SU-DHL-6 (cell line): ENCODE measurements at regions not wholly inside any gene's neighbourhood (a gene's known extent, or its start where the extent isn't known, plus 50 kb on each side); places are given as distances from the start of the nearest gene placed in this dataset.

ENCODE experiments used
- EZH2phosphoT487 ChIP-seq: fragments of 200-600 bp; sonication (generic), shearing (Covaris generic); conservative IDR thresholded peaks from 2 replicates; pipeline ENCODE4 v1.6.1; 2018; ENCODE audit warnings: mild to moderate bottlenecking, antibody characterized with exemption, low read length, moderate library complexity, mixed read lengths
- TF ChIP-seq, protein P1 (sequence below): fragments of 200-600 bp; sonication (generic); IDR thresholded peaks from one replicate; pipeline ENCODE4 v1.5.1; 2017; ENCODE audit warnings: antibody characterized with exemption, mild to moderate bottlenecking, low read length, moderate library complexity; ENCODE audit not compliant: insufficient read depth, poor library complexity, severe bottlenecking

DNA sequence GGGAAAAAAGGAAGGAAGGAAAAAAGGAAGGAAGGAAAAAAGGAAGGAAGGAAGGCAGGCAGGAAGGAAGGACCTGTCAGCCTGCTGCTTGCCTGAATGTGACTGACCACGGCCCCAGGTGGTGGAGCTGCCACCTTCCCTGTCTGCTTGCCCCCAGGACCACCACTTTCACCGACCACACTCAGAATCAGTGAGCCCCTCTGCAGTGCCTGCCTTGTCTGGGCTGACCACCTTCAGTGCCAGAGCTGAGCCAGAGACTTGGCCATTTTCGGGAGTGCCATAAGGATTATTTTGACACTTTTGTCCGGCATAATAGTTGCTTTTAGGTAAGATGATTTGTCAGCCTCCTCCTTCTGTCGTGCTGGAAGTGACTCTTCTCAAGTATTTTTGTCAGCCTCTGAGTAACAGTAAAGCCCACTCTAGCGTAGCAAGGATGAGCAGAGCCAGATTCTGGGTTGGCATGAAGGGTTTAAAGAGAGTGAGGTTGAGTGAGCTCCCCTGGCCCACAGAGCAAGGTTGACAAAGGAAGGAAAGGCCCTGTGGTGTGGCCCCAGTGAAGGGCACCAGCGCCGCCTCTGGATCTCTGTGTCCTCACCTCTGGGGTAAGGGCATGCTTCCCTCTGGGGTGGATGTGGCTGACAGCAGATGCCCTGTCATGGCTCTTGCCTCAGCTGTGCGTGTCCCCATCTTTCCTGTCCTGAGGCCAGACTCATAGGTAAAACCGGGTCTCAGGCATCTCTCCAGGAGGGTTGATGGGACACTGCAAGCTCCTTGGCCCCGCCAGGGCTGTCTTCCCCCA lies 214.7 kb upstream of the FOXQ1 start:
- TF ChIP-seq, protein P1, sequence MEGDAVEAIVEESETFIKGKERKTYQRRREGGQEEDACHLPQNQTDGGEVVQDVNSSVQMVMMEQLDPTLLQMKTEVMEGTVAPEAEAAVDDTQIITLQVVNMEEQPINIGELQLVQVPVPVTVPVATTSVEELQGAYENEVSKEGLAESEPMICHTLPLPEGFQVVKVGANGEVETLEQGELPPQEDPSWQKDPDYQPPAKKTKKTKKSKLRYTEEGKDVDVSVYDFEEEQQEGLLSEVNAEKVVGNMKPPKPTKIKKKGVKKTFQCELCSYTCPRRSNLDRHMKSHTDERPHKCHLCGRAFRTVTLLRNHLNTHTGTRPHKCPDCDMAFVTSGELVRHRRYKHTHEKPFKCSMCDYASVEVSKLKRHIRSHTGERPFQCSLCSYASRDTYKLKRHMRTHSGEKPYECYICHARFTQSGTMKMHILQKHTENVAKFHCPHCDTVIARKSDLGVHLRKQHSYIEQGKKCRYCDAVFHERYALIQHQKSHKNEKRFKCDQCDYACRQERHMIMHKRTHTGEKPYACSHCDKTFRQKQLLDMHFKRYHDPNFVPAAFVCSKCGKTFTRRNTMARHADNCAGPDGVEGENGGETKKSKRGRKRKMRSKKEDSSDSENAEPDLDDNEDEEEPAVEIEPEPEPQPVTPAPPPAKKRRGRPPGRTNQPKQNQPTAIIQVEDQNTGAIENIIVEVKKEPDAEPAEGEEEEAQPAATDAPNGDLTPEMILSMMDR = no peak
- TF ChIP-seq EZH2phosphoT487 = no peak
